Epithelial cell of esophagus (primary cell): ENCODE measurements at regions not wholly inside any gene's neighbourhood (a gene's known extent, or its start where the extent isn't known, plus 50 kb on each side); places are given as distances from the start of the nearest gene placed in this dataset.

ENCODE experiments used
- DNase-seq: peaks from one replicate; pipeline ENCODE4 v3.0.0; 2010; ENCODE audit warnings: low read depth
- H3K4me3 ChIP-seq: 2 replicates; pipeline ENCODE4 v1.5.1; 2011; ENCODE audit warnings: mild to moderate bottlenecking, low read length, control low read depth
- TF ChIP-seq, protein P1 (sequence below): IDR thresholded peaks from 2 replicates; pipeline ENCODE4 v1.5.1; 2011; ENCODE audit warnings: low read depth, mild to moderate bottlenecking, low read length, control low read depth, inconsistent platforms; ENCODE audit not compliant: insufficient read depth; ENCODE audit errors: missing control alignments

DNA sequence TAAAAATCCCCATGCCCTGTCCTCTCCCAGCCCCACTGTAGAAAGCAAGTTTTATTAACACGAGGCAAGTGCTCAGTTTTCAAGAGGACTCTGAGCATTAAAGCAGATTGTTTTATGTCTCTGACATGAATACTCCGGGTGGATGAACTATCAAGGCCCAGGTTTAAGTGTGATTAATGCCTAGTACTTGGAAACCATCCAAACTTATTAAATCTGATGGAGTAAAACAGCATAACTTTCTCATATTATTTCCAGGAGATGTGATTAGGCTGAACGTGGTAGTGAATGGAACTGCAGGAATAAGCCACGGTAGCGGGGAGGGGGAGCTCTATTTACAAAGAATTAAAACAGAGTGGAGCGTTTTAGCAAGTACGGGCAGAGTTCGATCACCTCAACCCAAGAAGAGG is 144.2 kb upstream of the RNF32 start:
- H3K4me3 ChIP-seq: no peak overlapping the region
- DNase-seq: no peak
- TF ChIP-seq, protein P1, sequence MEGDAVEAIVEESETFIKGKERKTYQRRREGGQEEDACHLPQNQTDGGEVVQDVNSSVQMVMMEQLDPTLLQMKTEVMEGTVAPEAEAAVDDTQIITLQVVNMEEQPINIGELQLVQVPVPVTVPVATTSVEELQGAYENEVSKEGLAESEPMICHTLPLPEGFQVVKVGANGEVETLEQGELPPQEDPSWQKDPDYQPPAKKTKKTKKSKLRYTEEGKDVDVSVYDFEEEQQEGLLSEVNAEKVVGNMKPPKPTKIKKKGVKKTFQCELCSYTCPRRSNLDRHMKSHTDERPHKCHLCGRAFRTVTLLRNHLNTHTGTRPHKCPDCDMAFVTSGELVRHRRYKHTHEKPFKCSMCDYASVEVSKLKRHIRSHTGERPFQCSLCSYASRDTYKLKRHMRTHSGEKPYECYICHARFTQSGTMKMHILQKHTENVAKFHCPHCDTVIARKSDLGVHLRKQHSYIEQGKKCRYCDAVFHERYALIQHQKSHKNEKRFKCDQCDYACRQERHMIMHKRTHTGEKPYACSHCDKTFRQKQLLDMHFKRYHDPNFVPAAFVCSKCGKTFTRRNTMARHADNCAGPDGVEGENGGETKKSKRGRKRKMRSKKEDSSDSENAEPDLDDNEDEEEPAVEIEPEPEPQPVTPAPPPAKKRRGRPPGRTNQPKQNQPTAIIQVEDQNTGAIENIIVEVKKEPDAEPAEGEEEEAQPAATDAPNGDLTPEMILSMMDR: no peak

DNA sequence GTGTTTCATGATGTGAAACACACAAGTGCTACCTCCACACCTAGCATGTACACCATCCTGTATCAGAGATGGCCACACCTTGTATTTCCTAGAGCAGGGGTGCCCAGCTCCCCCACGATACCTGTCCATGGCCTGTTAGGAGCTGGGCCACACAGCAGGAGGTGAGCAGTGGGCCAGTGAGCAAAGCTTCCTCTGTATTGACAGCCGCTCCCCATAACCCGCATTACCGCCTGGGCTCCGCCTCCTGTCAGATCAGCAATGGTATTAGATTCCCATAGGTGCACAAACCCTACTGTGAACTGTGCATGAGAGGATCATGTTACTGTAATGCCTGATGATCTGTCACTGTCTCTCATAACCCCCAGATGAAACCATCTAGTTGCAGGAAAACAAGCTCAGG is 145.6 kb upstream of the RNF32 start:
- TF ChIP-seq, protein P1: no peak
- no peak overlapping the region for H3K4me3 ChIP-seq
- DNase-seq: no peak

DNA sequence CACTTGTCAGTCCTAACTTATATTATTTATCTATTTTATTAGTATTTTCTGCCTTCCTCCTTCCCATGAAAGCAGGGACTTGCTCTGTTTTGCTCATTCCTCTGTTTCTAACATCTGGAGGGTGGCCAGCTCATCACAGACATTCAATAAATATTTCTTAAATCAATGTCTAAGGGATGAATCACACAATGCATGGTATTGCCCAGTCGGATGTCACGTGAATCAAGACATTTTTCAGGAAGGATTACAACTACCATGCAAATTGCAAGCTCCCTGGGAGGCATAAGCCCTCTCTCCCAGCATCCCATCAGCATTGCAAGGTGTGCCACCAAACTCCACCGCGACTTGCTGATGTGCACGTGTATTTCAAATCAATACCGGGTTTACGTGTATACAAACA is 146.6 kb upstream of the RNF32 start:
- TF ChIP-seq, protein P1: no peak
- no peak overlapping the region for H3K4me3 ChIP-seq
- peak; percentile 3 for DNase-seq

DNA sequence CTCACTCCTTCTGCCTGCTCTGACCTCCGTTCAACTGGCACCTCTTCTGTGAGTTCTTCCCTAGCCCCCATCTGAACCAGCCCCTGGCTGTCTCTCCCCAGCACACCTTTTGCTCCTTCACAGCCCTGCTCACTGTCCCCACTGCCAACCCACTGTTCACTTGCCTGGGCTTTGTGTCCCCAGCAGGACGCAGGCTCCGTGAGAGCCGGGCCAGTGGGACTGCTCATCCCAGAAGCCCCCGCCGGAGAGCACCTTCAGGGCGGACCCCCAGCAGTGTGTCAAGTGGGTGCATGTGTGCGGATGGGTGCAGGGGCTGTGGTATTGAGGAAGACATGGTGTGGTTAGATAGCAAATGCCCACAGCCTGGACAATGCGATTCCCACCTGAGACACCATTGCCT is 148.4 kb upstream of the RNF32 start:
- TF ChIP-seq, protein P1: no peak
- no peak overlapping the region for H3K4me3 ChIP-seq
- DNase-seq: no peak

DNA sequence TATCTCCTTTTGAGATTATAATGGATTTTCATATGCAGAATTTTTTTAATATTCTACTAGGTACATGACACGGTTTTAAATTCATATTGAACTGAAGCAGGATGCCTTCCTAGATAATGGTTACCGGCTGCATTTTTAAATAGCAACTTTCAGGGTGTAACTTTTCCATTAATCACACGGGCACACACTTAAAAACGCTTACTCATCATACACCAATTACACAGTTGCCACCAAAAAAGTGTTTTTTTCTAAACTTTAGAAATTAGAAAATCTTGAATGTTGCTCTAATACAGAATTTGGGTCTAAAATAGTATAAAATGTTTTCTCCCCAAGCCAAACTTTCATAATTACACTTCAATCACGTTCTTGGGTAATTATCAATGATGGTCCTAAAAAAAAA is 149.1 kb upstream of the RNF32 start:
- H3K4me3 ChIP-seq: no peak overlapping the region
- TF ChIP-seq, protein P1: no peak
- DNase-seq: no peak

DNA sequence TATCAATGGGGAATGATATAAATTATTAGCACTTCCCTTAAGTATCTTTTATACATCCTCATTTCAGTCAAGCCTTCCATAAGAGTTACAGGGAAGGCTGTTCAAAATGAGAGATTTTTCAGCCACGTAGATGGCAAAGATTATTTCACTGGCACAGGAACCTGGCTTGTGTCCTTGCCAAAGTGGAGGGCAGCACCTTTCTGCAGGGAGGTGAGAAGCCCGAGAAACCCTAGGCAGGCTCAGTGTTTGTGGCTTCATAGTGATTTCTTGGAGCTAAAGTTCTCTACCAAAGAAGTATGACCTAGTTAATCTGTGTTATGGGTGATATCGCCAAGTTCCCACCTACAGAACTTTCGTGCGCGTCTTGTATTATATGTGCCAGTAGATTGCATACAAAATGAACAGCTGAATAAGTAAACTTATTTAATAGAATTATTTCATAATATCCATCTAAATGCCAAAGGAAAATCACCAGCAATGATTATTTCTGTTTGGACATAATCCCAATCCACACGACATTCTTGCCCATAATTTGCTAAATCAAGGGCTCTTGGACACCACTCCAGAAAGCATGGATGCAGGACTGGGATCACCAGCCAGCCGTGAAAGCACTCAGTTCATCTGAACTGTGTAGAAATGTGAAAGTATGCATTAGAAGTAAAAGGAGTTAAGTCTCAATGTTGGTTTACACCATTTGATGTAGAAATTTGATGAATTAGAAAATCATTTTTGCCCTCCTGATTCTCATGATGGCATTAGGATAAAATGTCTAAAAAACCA is 150.4 kb upstream of the RNF32 start:
- no peak for DNase-seq
- TF ChIP-seq, protein P1: no peak

More for the DNA sequence above, 150.4 kb upstream of the RNF32 start:
- no peak overlapping the region for H3K4me3 ChIP-seq
